NCI-H510A treated with DMSO at 0.1 percent for 48 hours (cell line): ENCODE measurements at regions not wholly inside any gene's neighbourhood (a gene's known extent, or its start where the extent isn't known, plus 50 kb on each side); places are given as distances from the start of the nearest gene placed in this dataset.
"Not testable (repeated sequence)": the region's sequence is repeated elsewhere in the genome, so short reads cannot be mapped to it uniquely, and the experiment has no call there.

Experiments used
- DNase-seq: peaks from one replicate; lab custom pipeline; 2025; lab: John Stamatoyannopoulos, UW

DNA sequence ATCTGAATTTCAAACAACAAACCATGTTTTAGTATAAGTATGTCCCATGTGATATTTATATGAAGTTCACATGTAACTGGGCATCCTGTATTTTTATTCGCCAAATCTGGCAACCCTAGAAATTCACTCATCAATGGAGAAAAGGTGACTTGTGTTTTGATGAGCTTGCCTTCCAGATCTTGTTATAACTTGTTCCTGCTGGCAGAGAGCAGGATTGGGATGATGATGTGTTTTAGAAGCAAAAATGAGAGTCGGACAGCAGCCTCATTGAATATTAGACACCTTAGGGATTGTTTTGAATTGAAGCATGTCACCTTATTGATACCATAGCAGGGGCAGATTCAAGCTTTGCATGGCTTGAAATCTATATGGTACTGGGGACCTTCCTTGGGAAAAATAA, 85.4 kb upstream of the MED13 start:
- DNase-seq = no peak

GRCh38 chr17:62149961-62150360, 84.9 kb upstream of the MED13 start:
- DNase-seq = no peak

- no peak for DNase-seq
Measured at GRCh38 chr17:62147284-62147683, 82.2 kb upstream of the MED13 start.

GRCh38 chr17:62140836-62141235, 75.8 kb upstream of the MED13 start:
- DNase-seq = peak; percentile 28

DNA sequence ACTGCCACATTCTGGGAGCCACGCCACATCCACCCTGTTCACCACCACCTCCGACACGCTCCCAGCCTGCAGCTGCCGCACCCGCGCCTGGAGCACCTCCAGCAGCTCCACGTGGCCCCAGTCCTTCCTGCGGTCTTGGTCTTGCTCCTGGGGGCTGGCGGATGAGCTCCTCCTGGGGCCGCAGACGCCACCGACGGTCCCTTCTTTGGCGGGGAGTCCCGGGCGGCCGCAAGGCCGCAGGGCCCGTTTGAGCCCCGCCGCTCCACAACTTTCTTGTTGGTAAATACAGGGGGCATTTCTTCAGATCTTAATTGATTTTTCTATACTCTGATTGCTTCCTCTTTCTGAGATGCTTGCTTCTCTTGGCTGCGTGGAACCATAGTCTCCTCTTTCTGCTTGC, 75.3 kb upstream of the MED13 start:
- no peak for DNase-seq

GRCh38 chr17:62139690-62140354, 74.7 kb upstream of the MED13 start:
- not testable (repeated sequence) for DNase-seq

DNA sequence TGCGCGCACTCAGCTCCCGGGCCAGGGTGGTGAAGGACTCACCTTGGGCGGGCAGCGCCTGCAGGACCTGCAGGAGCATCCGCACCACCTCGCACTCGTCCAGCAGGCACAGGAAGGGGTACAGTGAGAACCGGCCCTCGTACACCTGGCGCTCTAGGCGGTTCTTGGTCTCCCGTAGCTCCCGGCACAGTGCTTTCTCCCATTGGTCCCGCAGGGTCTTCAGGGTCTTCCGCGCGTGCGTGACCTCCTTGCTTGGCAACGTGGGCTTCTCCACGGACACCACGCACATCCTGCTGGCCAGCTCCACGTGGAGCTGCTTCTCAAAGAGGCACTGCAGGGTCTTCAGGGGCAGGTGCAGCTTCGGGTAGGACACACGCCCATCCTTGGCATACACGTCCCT, 74.1 kb upstream of the MED13 start:
- DNase-seq = no peak

- peak; percentile 71 for DNase-seq
Measured at GRCh38 chr17:62138676-62139121, 73.6 kb upstream of the MED13 start.

GRCh38 chr17:62137734-62138624, 72.9 kb upstream of the MED13 start:
- not testable (repeated sequence) for DNase-seq

- not testable (repeated sequence) for DNase-seq
Measured at GRCh38 chr17:62137013-62137733, 72.1 kb upstream of the MED13 start.

DNA sequence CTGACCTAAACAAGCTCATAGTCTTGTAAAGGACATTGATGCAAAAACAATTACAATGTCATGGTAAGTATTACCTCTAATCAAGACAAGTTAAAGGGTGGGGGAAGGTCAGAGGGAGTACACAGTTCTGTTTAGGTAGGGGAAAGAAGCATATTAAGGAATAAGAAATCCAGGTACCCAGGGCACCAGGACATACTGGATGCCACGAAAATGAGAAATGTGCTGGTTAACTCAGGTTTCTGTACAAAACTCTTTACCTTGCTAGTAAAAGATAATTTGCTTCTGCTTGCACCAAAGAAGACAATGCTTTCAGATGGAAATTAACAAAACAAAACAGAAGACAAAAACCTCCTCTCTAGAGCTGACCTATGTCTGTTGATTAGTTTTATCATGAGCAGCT, 70.7 kb upstream of the MED13 start:
- no peak for DNase-seq

DNA sequence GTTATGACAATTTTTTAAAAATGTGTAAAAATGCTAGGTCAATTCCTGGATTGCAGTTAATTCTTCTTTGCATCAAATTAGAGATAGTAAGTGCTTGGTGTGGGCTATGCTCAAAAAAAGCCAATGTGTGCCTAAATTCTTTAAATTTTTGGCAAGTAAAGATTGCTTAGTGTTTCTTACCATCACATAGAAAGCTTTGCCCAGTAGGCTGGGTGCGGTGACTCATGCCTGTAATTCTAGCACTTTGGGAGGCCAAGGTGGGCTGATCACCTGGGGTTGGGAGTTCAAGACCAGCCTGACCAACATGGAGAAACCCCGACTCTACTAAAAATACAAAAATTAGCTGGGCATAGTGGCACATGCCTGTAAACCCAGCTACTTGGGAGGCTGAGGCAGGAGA, 70.0 kb upstream of the MED13 start:
- not testable (repeated sequence) for DNase-seq

- no peak for DNase-seq
Measured at GRCh38 chr17:62134397-62134796, 69.3 kb upstream of the MED13 start.

DNA sequence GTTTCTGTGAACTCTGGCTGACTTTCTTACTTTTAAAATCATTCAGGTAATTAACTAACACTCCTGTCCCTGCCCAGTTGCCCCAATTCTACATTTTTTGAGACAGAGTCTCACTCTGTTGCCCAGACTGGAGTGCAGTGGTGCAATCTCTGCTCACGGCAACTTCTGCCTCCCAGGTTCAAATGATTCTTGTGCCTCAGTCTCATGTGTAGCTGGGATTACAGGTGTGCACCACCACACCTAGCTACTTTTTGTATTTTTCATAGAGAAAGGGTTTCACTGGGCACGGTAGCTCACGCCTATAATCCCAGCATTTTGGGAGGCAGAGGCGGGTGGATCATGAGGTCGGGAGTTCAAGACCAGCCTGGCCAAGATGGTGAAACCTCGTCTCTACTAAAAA, 66.2 kb upstream of the MED13 start:
- DNase-seq = not testable (repeated sequence)

DNA sequence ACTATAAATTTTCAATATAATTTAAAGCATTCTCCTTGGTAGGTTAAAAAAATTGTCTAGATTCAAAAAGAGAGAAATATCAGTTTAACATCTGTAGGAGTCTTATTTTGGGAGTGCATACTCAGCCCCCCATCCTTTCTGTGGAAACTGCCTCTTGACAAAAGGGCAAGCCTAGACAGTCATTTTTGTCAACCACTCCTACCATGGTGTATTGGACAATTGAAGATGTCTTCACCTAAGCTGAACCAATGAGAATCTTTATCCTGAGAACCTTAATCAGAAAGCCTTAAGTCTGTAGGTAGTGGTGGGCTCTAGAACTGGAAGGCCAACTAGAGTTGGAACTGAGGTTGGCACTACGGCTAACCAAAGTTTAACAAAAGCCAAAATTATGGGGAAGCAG, 65.7 kb upstream of the MED13 start:
- no peak for DNase-seq

GRCh38 chr17:62126292-62126691, 61.2 kb upstream of the MED13 start:
- no peak for DNase-seq

DNA sequence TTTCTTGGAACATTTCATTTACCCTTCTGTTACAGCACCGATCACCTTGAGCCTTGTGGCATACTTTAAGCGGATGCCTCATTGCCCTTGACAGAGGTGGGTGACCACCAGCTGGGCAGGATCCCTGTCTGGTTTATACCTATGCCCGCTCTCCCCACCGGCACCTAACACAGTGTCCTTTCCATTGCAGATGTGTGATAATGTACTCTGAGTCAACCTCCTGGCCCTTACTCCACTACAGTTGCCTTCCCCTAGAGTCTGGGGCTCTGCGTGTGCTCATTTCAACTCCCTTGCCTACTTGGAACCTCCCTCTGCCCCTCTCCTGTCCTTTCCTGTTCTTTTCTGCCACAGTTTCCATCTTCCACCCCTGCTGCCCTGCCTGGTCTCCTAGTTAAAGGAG, 60.2 kb upstream of the MED13 start:
- no peak for DNase-seq

- DNase-seq = no peak
Measured at GRCh38 chr17:62121025-62121730, 56.1 kb upstream of the MED13 start.

DNA sequence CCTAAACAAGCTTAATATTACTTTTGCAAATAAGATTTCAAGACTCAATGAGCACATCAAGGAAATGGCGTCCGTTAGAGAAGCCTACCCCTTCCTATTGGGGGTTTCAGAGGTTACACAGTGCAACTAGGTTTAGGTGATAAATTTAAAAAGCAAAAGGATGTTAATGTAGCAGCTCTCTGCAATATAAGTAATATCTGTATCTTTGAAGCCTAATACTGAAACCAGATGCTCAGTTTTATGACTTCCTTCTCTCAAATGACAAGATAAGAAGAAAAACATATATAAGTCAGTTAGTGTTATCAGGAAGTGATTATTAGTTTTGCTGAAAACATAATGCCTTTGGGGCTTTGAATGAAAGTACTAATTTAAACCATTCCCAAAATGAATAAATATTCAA, 54.3 kb upstream of the MED13 start:
- no peak for DNase-seq
